ENCODE measurements at regions not wholly inside any gene's neighbourhood (a gene's known extent, or its start where the extent isn't known, plus 50 kb on each side); places are given as distances from the start of the nearest gene placed in this dataset.

- TF ChIP-seq POLR2A (IDR thresholded peaks at IDR 0.05) (no peak), CTCF (IDR thresholded peaks at IDR 0.05) (no peak), POLR2AphosphoS5 (IDR thresholded peaks at IDR 0.05) (no peak), EP300 (IDR thresholded peaks at IDR 0.05) (no peak)
Measured at GRCh38 chr3:177795216-177795615, 597.9 kb upstream of the TBL1XR1 start.
